ACHN (cell line): ENCODE measurements at regions not wholly inside any gene's neighbourhood (a gene's known extent, or its start where the extent isn't known, plus 50 kb on each side); places are given as distances from the start of the nearest gene placed in this dataset.
"Not testable (repeated sequence)": the region's sequence is repeated elsewhere in the genome, so short reads cannot be mapped to it uniquely, and the experiment has no call there.

ENCODE experiments used
- DNase-seq: peaks from one replicate; pipeline ENCODE4 v3.0.0-alpha.2; 2015
- in situ Hi-C: cut with HindIII; loops from 2 replicates; pipeline ENCODE4 v1.10.0; 2017; ENCODE audit warnings: low sequenced_read_pairs, low pct_ligation_motif_present, low pct_unique_long_range_greater_than_20kb

GRCh38 chr6:112486454-112486853, 139.3 kb downstream of the RFPL4B start:
- no peak for DNase-seq

GRCh38 chr6:112488238-112488637, 141.1 kb downstream of the RFPL4B start:
- DNase-seq, result no peak
- in situ Hi-C loops, result no loop called here

More at GRCh38 chr6:112486454-112486853, 139.3 kb downstream of the RFPL4B start:
- in situ Hi-C loops, result no loop called here

- DNase-seq, result no peak
- in situ Hi-C loops, result no loop called here
These were observed 154.6 kb downstream of the RFPL4B start for GRCh38 chr6:112501705-112502104.

GRCh38 chr6:112502351-112503090, 155.4 kb downstream of the RFPL4B start:
- in situ Hi-C loops, result no loop called here
- DNase-seq, result peak; percentile 46

- in situ Hi-C loops, result no loop called here
- DNase-seq, result no peak
These were observed 156.0 kb downstream of the RFPL4B start for GRCh38 chr6:112503091-112503596.

GRCh38 chr6:112504621-112505020, 157.5 kb downstream of the RFPL4B start:
- in situ Hi-C loops, result no loop called here
- DNase-seq, result no peak

- in situ Hi-C loops, result no loop called here
- no peak for DNase-seq
These were observed 164.3 kb downstream of the RFPL4B start for GRCh38 chr6:112511441-112511840.

- in situ Hi-C loops, result no loop called here
These were observed 166.0 kb downstream of the RFPL4B start for GRCh38 chr6:112513175-112513574.

GRCh38 chr6:112522587-112522986, 175.5 kb downstream of the RFPL4B start:
- in situ Hi-C loops, result no loop called here
- DNase-seq, result no peak

More at GRCh38 chr6:112513175-112513574, 166.0 kb downstream of the RFPL4B start:
- no peak for DNase-seq

GRCh38 chr6:112524071-112524470, 176.9 kb downstream of the RFPL4B start:
- in situ Hi-C loops, result no loop called here
- no peak for DNase-seq

- DNase-seq, result no peak
- in situ Hi-C loops, result no loop called here
These were observed 178.6 kb downstream of the RFPL4B start for GRCh38 chr6:112525749-112526148.

- in situ Hi-C loops, result no loop called here
- no peak for DNase-seq
These were observed 179.5 kb downstream of the RFPL4B start for GRCh38 chr6:112526594-112526993.

- DNase-seq, in situ Hi-C loops: not testable (repeated sequence)
These were observed 181.2 kb downstream of the RFPL4B start for GRCh38 chr6:112528306-112528705.

- in situ Hi-C loops, result no loop called here
- no peak for DNase-seq
These were observed 188.7 kb downstream of the RFPL4B start for GRCh38 chr6:112535816-112536215.

- in situ Hi-C loops, result no loop called here
- DNase-seq, result no peak
These were observed 192.2 kb downstream of the RFPL4B start for GRCh38 chr6:112539355-112539754.

- DNase-seq, in situ Hi-C loops: not testable (repeated sequence)
These were observed 194.7 kb downstream of the RFPL4B start for GRCh38 chr6:112541847-112542246.

- DNase-seq, in situ Hi-C loops: not testable (repeated sequence)
These were observed 200.4 kb downstream of the RFPL4B start for GRCh38 chr6:112547321-112548085.

GRCh38 chr6:112549749-112550148, 202.6 kb downstream of the RFPL4B start:
- no peak for DNase-seq
- in situ Hi-C loops, result no loop called here

- in situ Hi-C loops, result no loop called here
- no peak for DNase-seq
These were observed 210.3 kb downstream of the RFPL4B start for GRCh38 chr6:112557435-112557834.

- in situ Hi-C loops, result no loop called here
- no peak for DNase-seq
These were observed 210.8 kb downstream of the RFPL4B start for GRCh38 chr6:112557961-112558360.
